OCI-LY7 (cell line): ENCODE measurements at regions not wholly inside any gene's neighbourhood (a gene's known extent, or its start where the extent isn't known, plus 50 kb on each side); places are given as distances from the start of the nearest gene placed in this dataset.
"Not testable (repeated sequence)": the region's sequence is repeated elsewhere in the genome, so short reads cannot be mapped to it uniquely, and the experiment has no call there.

Source experiments
- EZH2phosphoT487 ChIP-seq: fragments of 200-600 bp; sonication (generic); IDR thresholded peaks from 2 replicates; pipeline ENCODE4 v1.6.1; 2018; ENCODE audit warnings: low read depth, borderline replicate concordance, mild to moderate bottlenecking, mixed run types, antibody characterized with exemption, low read length, moderate library complexity, mixed read lengths
- TF ChIP-seq, protein P1 (sequence below): fragments of 200-600 bp; sonication (generic); conservative IDR thresholded peaks from 2 replicates; pipeline ENCODE4 v1.5.1; 2014; ENCODE audit warnings: mild to moderate bottlenecking, antibody characterized with exemption, low read length, moderate library complexity, mixed read lengths

GRCh38 chrX:111620084-111620483 lies 60.9 kb upstream of the ALG13 start:
- TF ChIP-seq EZH2phosphoT487 = not testable (repeated sequence)
- TF ChIP-seq, protein P1, sequence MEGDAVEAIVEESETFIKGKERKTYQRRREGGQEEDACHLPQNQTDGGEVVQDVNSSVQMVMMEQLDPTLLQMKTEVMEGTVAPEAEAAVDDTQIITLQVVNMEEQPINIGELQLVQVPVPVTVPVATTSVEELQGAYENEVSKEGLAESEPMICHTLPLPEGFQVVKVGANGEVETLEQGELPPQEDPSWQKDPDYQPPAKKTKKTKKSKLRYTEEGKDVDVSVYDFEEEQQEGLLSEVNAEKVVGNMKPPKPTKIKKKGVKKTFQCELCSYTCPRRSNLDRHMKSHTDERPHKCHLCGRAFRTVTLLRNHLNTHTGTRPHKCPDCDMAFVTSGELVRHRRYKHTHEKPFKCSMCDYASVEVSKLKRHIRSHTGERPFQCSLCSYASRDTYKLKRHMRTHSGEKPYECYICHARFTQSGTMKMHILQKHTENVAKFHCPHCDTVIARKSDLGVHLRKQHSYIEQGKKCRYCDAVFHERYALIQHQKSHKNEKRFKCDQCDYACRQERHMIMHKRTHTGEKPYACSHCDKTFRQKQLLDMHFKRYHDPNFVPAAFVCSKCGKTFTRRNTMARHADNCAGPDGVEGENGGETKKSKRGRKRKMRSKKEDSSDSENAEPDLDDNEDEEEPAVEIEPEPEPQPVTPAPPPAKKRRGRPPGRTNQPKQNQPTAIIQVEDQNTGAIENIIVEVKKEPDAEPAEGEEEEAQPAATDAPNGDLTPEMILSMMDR = not testable (repeated sequence)
